GM19395 (cell line): ENCODE measurements at regions not wholly inside any gene's neighbourhood (a gene's known extent, or its start where the extent isn't known, plus 50 kb on each side); places are given as distances from the start of the nearest gene placed in this dataset.

Experiments used
- ATAC-seq: cut with Tn5 transposase; IDR thresholded peaks from one replicate; pipeline ENCODE4 v1.9.1; 2021; ENCODE audit warnings: mild to moderate bottlenecking, moderate library complexity; ENCODE audit not compliant: unreplicated experiment

DNA sequence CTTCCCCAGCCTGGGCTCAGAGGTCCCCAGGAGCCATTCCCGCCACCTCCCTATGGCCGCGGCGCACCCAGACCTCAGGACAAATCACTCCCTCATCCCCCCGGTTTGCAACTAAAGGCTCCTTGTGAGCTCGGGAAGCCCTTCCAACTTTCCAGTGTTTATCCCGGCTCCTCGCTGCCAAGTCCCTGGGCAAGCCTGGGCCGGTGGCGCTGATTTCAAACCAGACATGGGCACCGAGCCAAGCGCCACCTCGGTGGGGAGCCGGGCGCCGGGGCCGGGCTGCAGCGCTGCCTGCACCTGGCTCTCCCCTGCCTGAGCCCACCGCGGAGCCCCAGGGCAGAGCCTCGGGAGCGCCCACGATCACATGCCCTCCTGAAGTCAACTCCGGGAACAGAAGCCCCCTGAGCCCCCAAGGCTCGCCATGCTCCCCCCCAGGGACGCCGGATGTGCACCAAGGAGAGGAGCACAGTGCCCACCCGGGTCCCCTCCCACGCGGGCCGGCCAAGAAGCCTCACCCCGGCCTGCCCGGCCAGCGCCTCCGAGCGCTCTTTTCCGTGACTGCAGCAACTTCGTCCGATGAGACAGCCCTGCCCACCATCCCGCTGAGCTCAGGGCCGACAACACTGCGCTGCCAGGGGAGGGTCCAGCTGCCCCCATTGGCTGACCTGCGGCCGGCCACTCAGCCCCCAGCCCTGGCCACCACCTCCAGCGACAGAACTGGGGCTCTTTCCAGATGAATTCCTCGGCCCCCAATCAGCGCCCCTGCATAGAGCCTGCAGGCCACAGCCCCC is 50.0 kb downstream of the NCOR2 start:
- no peak for ATAC-seq

DNA sequence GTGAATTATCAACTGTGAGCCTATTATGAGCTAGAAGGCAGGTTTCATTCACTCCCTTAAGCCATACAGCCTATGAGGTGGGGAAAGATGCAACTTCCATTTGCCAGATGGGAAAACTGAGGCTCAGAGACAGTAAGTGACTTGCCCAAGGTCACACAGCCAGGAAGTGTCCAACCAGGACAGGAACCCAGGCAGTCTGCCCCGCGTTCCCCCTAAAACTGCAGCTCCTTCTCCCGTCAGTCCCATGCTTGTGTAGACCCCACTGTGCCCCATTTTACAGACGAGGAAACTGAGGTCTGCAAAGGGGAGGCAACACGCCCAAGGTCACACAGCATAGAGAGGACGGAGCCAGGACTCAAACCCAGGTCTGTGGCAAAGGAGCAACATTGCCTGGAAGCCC is 50.6 kb downstream of the NCOR2 start:
- ATAC-seq, result no peak

DNA sequence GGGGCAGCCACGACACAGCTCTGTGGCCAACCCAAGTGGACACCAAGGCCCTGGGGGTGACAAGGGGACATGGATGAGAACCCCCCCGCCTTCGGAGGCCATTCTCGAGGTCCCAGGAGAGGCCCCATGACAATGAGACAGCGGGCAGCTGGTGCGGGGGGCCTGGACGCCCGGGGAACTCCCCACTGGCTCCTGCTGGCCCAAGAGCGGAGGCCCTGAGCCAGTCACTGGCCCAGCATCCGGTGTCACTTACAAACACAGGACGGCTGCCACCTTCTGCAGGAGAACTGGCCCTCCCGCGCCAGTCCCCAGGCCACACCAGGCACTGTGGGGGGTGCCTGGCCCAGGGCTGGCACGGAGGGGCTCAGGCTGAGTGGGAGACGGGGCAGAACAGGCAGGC is 51.4 kb downstream of the NCOR2 start:
- no peak for ATAC-seq

DNA sequence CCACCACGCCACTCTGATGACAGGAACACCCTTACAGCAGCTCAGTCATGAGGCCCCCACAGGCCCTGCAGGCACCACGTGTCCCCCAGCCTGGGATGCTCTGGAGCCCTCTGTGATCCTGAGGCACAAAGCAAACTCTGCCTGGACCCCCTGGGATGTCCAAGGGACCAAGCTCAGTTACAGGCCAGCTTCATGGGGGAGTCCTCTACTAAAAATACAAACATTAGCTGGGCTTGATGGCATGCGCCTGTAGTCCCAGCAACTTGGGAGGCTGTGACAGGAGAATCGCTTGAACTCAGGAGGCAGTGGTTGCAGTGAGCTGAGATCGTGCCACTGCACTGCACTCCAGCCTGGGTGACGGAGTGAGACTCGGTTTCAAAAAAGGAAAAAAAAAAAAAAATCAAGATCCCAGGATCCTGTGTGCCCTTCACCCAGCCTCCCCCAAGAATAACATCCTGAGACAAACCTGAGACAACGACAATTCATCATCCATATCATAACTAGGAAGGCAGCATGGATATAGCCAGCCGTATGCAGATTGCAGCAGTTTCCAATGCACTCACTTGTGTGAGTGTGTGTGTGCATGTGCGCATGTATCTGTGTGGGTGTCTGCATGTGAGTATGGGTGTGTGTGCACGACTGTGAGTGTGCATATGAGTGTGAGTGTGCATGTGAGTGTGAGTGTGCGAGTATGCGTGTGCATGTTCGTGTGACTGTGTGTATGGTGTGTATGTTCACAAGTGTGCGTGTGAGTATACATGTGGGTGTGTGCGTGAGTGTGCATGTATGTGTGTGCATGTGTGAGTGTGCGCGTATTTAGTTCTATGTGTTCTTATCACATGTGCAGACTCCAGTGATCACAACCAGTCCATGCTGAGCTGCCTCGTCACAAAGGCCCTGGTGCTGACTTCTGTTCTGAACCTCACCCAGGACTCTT is 52.1 kb downstream of the NCOR2 start:
- no peak for ATAC-seq

DNA sequence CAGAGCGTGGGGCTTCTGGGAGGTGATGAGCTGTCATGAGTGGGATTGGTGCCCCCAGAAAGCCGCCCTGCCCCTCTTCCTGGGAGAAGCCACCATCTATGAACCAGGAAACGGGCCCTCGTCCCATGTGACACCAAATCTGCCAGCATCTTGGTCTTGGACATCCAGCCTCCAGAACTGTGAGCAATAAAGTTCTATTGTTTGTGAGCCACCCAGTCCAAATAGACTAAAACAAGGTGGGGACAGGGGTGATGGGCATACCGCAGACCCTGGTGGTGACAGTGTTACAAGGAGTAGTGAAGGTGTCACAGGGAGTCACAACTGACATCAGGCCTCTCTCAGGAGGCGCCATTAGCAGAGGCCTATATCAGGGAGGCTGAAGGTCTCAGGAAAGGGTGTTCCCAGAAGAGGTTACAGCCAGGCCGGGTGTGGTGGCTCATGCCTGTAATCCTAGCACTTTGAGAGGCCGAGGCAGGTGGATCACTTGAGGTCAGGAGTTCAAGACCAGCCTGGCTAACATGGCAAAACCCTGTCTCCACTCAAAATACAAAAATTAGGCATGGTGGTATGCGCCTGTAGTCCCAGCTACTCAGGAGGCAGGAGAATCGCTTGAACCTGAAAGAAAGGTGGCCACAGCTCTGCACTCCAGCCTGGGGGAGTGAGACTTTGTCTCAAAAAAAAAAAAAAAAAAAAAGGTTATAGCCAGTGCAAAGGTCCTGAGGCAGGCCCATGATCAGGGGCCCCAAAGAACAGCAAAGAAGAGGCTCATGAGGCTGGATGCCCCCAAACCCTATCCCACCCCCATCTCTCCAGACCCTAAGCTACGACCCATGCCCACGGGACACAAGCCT is 53.0 kb downstream of the NCOR2 start:
- ATAC-seq, result no peak

DNA sequence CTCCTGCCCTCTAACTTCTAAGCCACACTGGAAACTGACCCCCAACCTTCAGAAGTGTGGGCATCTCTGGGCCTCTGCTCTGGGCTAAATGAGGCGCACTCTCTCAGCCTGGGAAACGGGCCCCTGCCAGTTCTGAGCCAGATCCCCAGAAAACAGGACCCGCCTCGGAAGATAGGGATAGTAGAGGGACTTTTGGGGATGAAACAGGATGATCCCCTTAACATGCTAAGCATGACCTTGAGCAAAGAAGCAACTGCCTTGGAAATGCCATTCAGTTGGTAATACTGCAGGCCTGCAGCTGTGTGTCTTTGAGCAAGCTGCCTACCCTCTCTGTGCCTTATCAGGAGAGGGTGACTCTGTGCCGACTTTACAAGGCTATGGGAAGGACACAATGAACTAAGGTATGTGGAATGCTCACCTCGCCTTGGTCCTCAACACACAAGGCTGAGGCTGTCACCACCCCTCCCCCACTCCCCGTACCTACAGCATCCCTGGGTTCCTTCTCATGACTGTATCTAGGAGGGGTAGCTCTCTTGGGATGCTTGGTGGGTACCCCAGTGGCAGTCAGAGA is 54.0 kb downstream of the NCOR2 start:
- ATAC-seq, result no peak

DNA sequence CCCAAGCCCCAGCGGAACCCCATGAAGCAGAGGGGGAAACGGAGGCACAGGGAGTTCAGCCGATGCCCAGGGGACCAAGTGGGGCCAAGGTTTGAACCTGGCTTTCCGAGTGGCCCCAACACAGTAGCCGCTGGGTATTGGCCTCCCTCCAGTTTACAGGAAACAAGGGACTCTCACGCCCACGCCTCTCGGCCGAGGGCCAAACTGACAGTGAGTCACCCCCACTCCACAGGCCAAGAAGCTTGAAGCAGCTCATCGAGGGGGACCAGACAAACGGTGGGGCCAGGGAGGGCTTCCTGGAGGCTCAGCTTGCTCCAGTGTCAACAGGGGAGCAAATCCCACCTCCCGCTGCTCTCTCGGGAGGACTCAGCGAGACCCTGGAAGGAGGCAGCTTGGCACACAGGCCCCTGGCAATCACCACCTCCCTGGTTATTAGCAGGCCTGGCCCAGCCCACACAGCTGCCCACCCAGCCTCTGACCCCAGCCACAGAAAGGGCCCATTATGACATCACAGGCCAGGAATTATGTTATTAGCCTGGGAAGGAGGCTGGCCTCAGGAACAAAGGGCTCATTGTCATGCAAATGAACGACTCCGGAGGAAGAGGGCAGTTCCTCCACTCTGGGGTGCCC is 54.6 kb downstream of the NCOR2 start:
- no peak for ATAC-seq

DNA sequence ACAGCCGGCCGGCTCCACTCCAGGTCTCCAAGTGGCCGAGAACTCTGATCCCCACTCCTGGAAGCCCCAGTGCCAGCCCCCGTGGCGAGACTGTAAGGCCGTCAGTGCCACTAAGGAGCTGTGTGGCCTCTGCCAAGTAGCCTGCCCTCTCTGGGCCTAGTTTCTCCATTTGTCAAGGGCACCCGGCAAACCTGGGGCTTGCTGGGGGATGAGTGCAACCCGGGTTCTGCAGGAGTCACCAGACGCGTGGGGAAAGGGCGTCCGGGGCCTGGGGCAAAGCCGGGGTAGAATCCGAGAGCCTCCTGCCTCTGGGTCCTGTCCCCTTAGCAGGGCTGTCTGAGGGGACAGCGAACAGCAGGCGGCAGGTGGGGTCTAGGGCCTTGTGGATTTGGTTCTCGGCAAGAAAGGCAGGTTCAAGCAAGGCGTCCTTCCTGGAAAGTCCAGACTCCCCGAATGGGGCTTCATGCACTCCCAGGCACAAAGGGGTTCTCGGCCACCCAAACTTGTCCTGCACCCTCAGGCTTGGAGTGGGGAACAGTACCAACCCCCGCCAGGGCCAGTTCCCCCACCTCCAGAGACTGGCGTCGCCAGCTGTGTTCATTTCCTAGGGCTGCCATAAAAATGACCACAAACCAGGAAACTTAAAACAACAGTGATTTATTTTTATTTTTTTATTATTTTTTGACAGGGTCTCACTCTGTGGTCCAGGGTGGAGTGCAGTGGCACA is 56.0 kb downstream of the NCOR2 start:
- no peak for ATAC-seq

DNA sequence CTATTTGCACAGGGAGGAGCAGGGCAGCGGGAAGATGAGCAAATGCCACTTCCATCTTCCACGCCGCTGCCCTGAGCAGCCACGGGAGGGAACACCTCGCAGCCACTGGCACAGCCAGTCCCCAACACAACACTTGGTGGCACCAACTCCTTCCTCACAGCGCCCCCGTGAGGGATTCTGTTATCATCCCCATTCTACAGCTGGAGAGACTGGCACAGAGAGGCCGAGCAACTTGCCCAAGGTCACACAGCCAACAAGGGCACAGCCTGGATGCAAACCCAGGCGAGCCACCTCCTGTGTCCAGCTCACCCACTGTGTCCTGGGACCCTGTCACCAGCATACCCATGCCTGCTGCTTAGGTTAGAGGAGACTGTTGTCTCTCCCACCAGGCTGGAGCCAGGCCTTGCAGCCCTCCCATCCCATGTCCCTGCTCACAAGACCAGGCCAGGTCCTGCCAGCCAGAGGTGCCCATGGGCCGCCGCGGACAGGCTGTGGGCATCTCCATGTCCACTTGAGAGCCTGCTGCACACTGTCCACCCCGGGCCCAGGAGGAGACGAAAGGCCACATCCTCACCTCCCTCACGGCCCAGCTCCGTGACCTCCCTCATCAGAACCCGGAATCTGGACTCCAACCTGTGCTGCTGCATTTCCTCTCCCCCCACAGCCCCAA is 57.0 kb downstream of the NCOR2 start:
- no peak for ATAC-seq

DNA sequence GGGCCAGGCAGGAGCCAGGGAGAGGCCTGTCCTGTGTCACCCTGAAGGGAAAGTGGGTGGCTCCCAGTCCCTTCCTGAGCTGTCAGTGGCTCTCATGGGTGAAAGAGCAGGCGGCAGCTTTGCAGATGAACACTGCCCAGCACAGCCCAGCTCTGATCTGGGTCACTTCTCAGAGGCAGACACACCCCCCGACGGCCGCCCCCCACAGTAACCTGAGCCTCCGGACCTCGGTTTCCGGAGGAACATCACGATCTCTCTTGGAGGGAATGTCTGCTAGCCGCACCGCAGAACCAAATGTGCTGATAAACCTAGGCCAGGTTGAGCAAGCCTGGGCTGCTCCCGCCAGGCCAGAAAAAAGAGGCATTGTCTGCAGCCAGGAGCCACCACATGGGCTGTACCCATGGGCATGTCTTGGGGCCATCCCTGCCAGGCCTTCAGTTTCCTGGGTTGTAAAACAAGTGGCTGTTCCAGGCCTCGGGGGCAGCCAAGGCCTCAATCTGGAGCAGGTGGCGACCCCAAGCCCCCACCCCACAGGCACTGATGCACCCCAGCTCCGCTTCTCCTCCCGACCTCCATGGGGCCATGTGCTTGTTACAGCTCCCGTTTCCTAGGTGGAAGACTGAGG is 57.6 kb downstream of the NCOR2 start:
- ATAC-seq, result no peak

DNA sequence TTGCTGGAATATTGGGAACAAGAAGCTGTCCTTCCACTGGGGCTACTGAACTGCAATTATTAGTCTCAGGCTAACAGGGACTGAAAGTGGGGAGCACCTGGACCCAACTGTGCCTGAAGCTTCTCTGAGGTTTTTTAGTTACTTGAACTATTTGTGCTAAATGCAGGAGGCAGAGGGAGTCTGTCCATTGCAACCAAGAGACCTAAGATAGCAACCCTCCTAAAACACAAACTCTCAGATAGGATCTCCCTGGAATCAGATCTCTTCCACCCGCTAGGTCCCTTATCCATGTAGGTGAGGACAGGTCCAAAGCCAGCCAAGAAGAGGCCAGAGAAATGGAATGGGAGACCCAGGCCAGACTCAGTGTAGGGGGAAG is 58.1 kb downstream of the NCOR2 start:
- no peak for ATAC-seq

DNA sequence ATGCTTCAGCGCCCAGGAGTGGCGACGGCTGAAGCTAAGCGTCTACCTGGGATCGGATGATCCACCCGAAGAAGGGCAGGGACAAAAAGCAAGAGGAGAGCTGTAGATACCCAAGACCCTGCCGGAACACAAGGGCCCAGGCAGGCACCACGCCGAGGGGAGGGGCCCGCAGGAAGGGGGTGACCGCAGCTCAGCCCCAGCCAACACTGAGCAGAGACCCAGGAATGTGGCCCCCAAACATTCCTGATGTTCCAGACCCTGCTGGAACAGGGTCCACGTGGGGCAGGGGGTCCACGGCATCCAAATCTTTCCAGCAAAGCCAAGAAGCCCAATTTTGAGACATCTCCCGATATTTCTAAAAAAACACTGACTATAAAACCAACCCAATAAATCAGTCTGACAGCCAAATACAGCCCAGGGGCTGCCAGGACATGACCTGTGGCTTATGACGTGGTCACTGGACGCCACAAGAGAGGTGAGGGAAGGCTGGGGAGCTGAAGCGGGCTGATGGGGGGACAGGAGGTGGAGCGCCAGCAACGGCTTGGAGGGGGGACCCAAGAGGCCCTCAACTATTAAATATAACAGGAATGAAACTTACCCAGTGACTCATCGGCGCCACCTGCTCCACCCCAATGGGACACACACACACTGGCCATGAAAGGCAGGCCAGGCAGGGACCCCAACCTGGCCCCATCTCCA is 58.9 kb downstream of the NCOR2 start:
- ATAC-seq, result no peak

DNA sequence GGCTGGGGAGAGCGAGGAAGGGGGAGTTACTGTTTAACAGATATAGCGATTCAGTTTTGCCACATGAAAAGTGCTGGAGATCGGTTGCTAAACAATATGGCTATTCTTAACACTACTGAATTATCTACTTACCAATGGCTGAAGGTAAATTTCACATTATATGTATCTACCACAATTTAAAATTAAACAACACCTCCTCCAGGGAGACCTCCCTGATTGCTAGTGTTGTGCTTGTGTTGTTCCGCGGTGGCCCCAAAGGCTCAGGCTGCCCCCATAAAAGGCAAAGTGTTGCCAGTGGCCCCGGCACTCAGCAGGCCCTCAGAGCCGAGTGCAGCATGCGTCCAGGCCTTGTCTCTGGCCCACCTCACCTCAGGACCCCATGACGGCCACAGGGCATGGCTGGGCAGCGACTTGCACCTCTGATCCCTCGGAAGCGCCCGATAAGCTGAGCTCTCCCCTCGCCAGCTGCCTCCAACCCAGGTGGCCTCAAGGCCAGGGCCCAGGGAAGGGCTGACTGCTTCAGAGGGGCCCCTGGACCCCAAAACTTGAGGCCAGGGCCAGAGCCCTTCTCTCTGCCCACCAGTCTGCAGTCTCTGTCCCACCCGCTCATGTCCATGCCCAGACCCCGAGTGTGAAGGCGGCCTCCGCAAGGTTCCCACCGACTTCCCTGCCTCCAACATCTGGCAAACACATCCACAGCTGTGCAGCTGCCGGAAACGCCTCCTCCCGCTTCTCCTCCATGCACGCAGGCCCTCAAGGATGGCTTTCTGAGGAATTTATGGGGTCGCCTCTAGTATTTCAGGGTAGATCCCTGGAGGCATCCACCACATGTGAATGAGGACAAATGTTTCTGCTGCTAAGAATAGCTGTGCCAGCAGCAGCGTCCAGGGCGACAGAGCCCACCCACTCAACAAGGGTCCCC is 60.0 kb downstream of the NCOR2 start:
- no peak for ATAC-seq

DNA sequence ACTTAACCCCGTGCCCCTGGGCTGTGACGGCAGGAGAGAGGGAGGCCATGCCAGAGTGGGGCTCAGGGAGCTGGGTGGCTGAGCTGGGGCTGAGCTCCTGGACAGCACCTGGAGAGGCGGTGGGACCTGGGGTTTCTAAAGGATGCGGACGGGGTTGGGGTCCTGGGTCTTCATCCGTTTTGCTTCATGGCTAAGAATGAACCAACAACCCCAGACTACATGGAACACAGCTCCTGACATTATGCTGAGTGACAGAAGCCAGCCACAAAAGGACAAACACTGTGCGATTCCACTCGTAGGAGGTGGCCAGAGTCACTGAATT is 60.6 kb downstream of the NCOR2 start:
- no peak for ATAC-seq

DNA sequence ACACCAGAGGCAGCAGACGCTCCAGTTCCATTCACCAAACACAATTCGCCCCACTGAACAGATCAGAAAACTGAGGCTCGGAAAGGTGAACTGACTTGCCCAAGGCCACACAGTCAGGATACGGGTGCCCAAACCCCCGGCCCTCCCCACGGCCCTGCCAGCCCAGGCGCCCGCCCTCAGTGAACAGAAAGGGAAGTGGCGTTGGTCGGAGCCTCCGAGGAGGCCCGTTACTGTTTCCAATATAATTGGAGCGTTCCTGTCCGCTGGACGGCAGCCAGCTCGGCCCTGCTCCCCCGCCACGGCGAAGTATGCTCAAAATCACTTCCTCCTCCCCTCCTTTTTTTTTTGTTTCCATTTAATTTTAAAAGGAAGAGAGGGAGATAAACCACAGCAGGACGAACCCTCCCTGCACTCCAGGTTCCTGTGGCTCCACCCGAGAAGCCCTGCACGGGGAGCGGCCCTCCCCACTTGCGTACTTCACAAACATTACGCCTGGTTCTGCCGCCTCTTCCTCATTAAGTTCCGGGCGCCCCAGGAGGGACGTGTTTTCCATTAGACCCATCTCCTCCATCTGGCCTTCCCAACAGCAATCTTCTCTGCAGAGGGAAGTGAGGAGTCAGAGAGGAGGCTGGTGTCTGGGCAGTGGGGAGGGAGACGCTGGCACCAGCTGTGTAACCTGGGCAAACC is 61.1 kb downstream of the NCOR2 start:
- no peak for ATAC-seq

DNA sequence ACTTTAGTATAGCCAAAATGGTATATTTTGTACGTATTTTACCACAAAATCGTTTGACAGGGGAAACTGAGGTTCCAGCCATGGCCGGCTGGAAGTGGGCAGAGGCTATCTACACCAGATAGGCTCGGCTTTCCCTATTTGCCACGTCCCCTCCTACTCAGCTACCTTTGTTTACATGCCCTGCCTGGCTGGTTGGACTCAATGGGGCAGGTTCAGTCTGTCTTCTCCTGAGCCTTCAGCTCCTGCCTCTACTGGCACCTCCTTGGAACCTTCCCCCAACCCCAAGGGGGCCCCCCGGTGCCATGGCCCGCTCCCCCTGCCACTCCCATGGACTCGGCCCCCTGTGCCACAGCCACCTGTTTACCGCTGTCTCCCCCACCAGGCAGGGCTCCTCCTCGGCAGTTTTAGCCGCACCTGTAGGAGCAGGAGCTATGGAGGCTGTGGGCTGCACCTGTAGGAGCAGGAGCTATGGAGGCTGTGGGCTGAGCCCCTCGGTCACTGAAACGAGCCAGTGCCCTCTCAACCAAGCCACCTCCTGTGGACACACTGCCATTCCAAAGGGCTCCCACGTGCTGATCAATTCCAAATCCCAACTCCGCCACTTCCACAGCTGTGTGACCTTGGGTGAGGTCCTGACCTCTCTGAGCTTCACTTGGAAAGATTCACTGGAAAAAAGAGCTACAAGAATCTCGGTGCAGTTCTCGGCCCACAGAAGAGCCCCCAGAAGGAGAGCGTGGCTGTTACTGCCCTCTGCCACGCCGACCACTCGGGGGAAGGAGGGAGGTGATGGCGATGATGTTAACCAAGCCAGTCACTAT is 62.2 kb downstream of the NCOR2 start:
- ATAC-seq, result no peak
